BLaER1 treated with 17β-estradiol and CSF1 and Interleukin-3, amounts not matched to agents 10 nM and 100 nM (cell line): ENCODE measurements at regions not wholly inside any gene's neighbourhood (a gene's known extent, or its start where the extent isn't known, plus 50 kb on each side); places are given as distances from the start of the nearest gene placed in this dataset.

ENCODE experiments used
- H3K27ac ChIP-seq, 11 experiments: shearing (Covaris generic); formaldehyde crosslinking; 2 replicates each; pipeline ENCODE4 v1.8.1; 2022
- H3K27me3 ChIP-seq, 11 experiments: shearing (Covaris generic); formaldehyde crosslinking; 2 replicates each; pipeline ENCODE4 v1.8.1; 2022
- H3K36me3 ChIP-seq, 11 experiments: shearing (Covaris generic); formaldehyde crosslinking; 2 replicates each; pipeline ENCODE4 v1.8.1; 2022
- H3K4me1 ChIP-seq, 10 experiments: shearing (Covaris generic); formaldehyde crosslinking; 2 replicates each; pipeline ENCODE4 v1.8.1; 2022
- H3K4me2 ChIP-seq, 11 experiments: shearing (Covaris generic); formaldehyde crosslinking; 2 replicates each; pipeline ENCODE4 v1.8.1; 2022
- H3K4me3 ChIP-seq, 10 experiments: shearing (Covaris generic); formaldehyde crosslinking; 2 replicates each; pipeline ENCODE4 v1.8.1; 2022
- H3K9ac ChIP-seq, 11 experiments: shearing (Covaris generic); formaldehyde crosslinking; 2 replicates each; pipeline ENCODE4 v1.8.1; 2022
- H3K9me3 ChIP-seq, 11 experiments: shearing (Covaris generic); formaldehyde crosslinking; replicated peaks in 1 of 11; 2 replicates each; pipeline ENCODE4 v1.8.1; 2022
- H4K20me1 ChIP-seq, 11 experiments: shearing (Covaris generic); formaldehyde crosslinking; 2 replicates each; pipeline ENCODE4 v1.8.1; 2022
- Cebpa-rat ChIP-seq, 11 experiments: shearing (Covaris generic); IDR thresholded peaks; 2 replicates each; pipeline ENCODE4 v1.8.1; 2022

DNA sequence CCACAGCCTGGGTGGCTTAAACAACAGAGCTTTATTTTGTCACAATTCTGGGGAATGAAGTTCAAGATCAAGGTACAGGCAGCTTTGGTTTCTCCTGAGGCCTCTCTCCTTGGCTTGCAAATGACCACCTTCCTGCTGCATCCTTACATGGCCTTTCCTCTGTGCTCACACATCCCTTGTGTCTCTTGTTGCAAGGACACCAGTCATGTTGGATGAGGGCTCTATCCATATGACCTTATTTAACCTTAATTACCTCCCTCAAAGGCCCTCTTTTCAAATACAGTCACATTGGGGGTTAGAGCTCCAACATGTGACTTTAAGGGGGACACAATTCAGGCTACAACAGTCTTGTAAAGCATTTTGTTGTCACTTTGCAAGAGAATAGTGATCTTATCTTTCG is 65.0 kb upstream of the PLXNA4 start:
- Histone ChIP-seq H3K4me3 (no peak overlapping the region), H3K27ac (no peak overlapping the region), H4K20me1 (no peaks in the 10 kb centered on the region), H3K9ac (no peak overlapping the region), H3K9me3 (no peaks in the 10 kb centered on the region), H3K27me3 (no peaks in the 10 kb centered on the region), H3K4me1 (no peaks in the 10 kb centered on the region), H3K36me3 (no peaks in the 10 kb centered on the region), H3K4me2 (no peak overlapping the region)
- TF ChIP-seq Cebpa-rat (IDR thresholded peaks at IDR 0.05) = no peak

DNA sequence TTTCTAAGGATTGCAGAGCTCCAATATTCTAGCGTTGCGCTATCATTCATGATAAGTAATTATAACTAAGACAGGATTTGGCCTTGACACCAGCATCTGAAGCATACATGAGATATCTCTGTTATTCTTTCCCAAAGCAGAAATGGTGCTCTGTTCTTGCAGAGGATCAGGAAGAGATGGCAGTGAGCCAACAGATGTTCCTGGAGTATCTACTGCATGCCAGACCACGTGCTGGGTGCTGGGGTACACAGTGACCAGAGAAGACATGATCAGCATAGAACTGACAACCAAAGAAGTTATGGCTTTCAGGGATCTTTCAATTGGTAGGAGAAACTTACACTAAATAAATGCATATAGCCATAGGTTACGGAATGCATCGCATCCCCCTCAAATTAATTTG is 63.7 kb upstream of the PLXNA4 start:
- Histone ChIP-seq H4K20me1 (no peaks in the 10 kb centered on the region), H3K4me3 (no peak overlapping the region), H3K27me3 (no peaks in the 10 kb centered on the region), H3K4me2 (no peak overlapping the region), H3K4me1 (no peaks in the 10 kb centered on the region), H3K9me3 (no peaks in the 10 kb centered on the region), H3K36me3 (no peaks in the 10 kb centered on the region), H3K9ac (no peak overlapping the region), H3K27ac (no peak overlapping the region)
- TF ChIP-seq Cebpa-rat (IDR thresholded peaks at IDR 0.05) = no peak

DNA sequence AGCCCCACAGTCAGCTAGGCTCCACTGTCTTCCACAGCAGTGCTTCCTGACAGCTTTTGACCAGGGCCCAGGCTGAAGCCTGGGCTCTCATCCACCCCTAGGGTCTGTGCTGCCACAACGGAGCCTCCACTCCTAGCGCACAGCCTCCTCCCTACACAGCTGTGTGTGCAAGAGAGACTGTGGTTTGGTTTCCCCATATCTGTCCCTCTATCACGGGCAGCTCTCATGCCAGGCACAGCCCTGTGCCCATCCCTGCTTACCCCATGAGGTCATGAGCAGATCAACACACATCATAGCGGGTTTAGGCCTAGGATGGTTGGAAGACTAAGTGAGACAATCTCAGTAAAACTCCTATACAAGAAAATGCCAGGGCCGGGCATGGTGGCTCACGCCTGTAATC is 61.7 kb upstream of the PLXNA4 start:
- no peaks in the 10 kb centered on the region for H4K20me1 ChIP-seq
- no peak overlapping the region for H3K4me2 ChIP-seq
- no peak overlapping the region for H3K27ac ChIP-seq
- H3K9ac ChIP-seq = no peak overlapping the region
- TF ChIP-seq Cebpa-rat (IDR thresholded peaks at IDR 0.05) = no peak
- no peaks in the 10 kb centered on the region for H3K9me3 ChIP-seq
- no peak overlapping the region for H3K4me3 ChIP-seq
- H3K27me3 ChIP-seq = no peaks in the 10 kb centered on the region
- H3K36me3 ChIP-seq = no peaks in the 10 kb centered on the region
- H3K4me1 ChIP-seq = no peaks in the 10 kb centered on the region

DNA sequence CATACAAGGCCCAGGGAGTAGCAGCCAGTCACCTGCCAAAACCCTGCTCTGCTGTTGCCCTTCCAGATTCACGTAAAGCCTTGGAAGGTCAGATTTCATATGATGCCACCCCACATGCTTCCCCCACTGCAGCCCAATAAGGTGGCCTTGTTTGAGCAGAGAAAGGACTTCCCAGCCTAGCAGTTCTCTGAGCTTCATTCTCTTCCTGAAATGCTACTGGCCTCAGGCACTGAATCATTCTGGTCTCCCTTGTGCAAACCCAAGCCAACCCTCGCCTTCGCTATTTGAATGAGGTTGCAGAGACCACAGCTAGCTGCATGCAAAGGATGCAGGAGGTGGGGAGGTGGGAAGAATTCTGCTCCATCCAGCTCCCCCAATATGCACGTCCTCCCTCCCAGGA is 60.3 kb upstream of the PLXNA4 start:
- H3K4me1 ChIP-seq = peaks cover 0 to under 1% (median 0%) of the 10 kb centered on the region in 10 experiments; a peak in 1 of 20 replicates
- no peak overlapping the region for H3K27ac ChIP-seq
- no peak for TF ChIP-seq Cebpa-rat (IDR thresholded peaks at IDR 0.05)
- no peaks in the 10 kb centered on the region for H3K36me3 ChIP-seq
- no peaks in the 10 kb centered on the region for H4K20me1 ChIP-seq
- H3K4me2 ChIP-seq = no peak overlapping the region
- H3K27me3 ChIP-seq = no peaks in the 10 kb centered on the region
- no peak overlapping the region for H3K4me3 ChIP-seq
- no peak overlapping the region for H3K9ac ChIP-seq
- no peaks in the 10 kb centered on the region for H3K9me3 ChIP-seq

DNA sequence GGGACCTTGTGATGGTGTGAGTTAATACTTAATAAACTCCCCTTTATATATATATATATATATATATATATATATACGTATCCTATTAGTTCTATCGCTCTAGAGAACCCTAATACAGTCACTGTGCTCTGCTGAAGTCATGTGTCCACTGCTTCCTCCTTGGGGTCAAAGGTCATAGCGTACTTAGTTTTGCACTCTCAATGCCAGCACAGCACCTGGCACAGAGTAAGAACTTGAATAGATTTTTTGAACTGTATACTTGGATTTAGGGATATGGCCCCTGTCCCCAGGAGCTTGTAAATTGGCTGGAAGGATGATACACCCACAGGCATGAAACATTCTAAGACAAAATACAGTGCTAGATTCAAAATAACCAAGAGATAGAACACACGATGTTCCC is 58.9 kb upstream of the PLXNA4 start:
- no peak overlapping the region for H3K4me2 ChIP-seq
- H3K4me1 ChIP-seq = peaks cover 0 to 13% (median 0%) of the 10 kb centered on the region in 10 experiments; a peak in 6 of 20 replicates
- no peaks in the 10 kb centered on the region for H3K27me3 ChIP-seq
- no peak for TF ChIP-seq Cebpa-rat (IDR thresholded peaks at IDR 0.05)
- no peak overlapping the region for H3K27ac ChIP-seq
- H3K9me3 ChIP-seq = no peaks in the 10 kb centered on the region
- no peak overlapping the region for H3K9ac ChIP-seq
- H3K4me3 ChIP-seq = no peak overlapping the region
- no peaks in the 10 kb centered on the region for H4K20me1 ChIP-seq
- H3K36me3 ChIP-seq = no peaks in the 10 kb centered on the region

DNA sequence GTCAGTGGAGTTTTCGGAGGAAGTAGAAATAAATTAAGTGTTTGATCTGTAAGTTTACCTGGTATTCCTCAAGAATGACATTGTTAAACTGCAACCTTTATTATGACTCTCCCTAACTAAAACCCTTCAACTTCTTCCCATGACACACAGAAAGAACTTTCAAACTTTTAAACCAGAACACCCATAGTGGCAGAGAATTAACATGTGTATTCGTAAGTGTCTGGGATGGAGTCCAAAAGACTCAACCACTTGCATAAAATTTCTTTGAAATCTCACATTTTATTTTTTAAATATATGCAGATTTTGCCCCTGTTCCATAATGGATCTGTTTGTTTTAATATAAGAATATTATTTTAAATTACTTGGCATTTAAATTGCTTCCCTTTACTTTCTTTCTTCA is 54.6 kb upstream of the PLXNA4 start:
- no peaks in the 10 kb centered on the region for H3K9me3 ChIP-seq
- no peak overlapping the region for H3K4me3 ChIP-seq
- H3K27ac ChIP-seq = peak overlapping the region in 4 of 11 experiments; percentile 35 to 86 (median 75); a peak in 8 of 22 replicates
- TF ChIP-seq Cebpa-rat (IDR thresholded peaks at IDR 0.05) = no peak
- peak overlapping the region in 1 of 11 experiments; percentile 75; a peak in 1 of 22 replicates for H3K9ac ChIP-seq
- peaks cover 0 to 37% (median 12%) of the 10 kb centered on the region in 10 experiments; a peak in 14 of 20 replicates for H3K4me1 ChIP-seq
- peak overlapping the region in 3 of 11 experiments; percentile 30 to 71 (median 54); a peak in 5 of 22 replicates for H3K4me2 ChIP-seq
- no peaks in the 10 kb centered on the region for H4K20me1 ChIP-seq
- H3K36me3 ChIP-seq = no peaks in the 10 kb centered on the region
- no peaks in the 10 kb centered on the region for H3K27me3 ChIP-seq
